ENCODE measurements at regions not wholly inside any gene's neighbourhood (a gene's known extent, or its start where the extent isn't known, plus 50 kb on each side); places are given as distances from the start of the nearest gene placed in this dataset.

- Histone ChIP-seq H3K27ac (no peak overlapping the region), H3K9me3 (no peaks in the 10 kb centered on the region), H3K36me3 (ENCODE audit: insufficient read depth in 1 of 2, low read depth in 1 of 2) (no peaks in the 10 kb centered on the region), H3K4me1 (peaks cover 5% of the 10 kb centered on the region), H3K4me3 (no peak overlapping the region), H3K27me3 (ENCODE audit: insufficient read depth in 3 of 3, low read length in 2 of 3) (no peaks in the 10 kb centered on the region)
- no peak for TF ChIP-seq CTCF (IDR thresholded peaks at IDR 0.05)
- intact Hi-C loops (cut with DNase I) = no loop called here
- DNase-seq = no peak
- 28 to 36% (median 36%) methylated on average over 3 of the region's 3 CpGs for WGBS, 3 donors
- ATAC-seq = no peak
Measured at GRCh38 chr2:156704617-156705016, 268.4 kb downstream of the GPD2 start.

- ATAC-seq = no peak
Measured at GRCh38 chr2:156706576-156706975, 270.4 kb downstream of the GPD2 start.

GRCh38 chr2:156708051-156708450 lies 271.9 kb downstream of the GPD2 start:
- Histone ChIP-seq H3K9me3 (peaks cover 4% of the 10 kb centered on the region), H3K36me3 (ENCODE audit: insufficient read depth in 1 of 2, low read depth in 1 of 2) (no peaks in the 10 kb centered on the region), H3K27me3 (ENCODE audit: insufficient read depth in 3 of 3, low read length in 2 of 3) (no peaks in the 10 kb centered on the region), H3K4me1 (peaks cover 5% of the 10 kb centered on the region), H3K27ac (no peak overlapping the region), H3K4me3 (no peak overlapping the region)
- ATAC-seq (no peak), DNase-seq (no peak)
- no peak for TF ChIP-seq CTCF (IDR thresholded peaks at IDR 0.05)
- 93 to 97% (median 97%) methylated on average over 2 of the region's 2 CpGs for WGBS, 3 donors
- intact Hi-C loops (cut with DNase I) = no loop called here

More at GRCh38 chr2:156706576-156706975, 270.4 kb downstream of the GPD2 start:
- H3K27me3 ChIP-seq (ENCODE audit: insufficient read depth in 3 of 3, low read length in 2 of 3) = no peaks in the 10 kb centered on the region
- no peaks in the 10 kb centered on the region for H3K36me3 ChIP-seq (ENCODE audit: insufficient read depth in 1 of 2, low read depth in 1 of 2)
- TF ChIP-seq CTCF (IDR thresholded peaks at IDR 0.05) = no peak
- intact Hi-C loops (cut with DNase I) = no loop called here
- 67 to 81% (median 76%) methylated on average over 2 of the region's 2 CpGs for WGBS, 3 donors
- H3K27ac ChIP-seq = no peak overlapping the region
- DNase-seq = no peak
- peaks cover 5% of the 10 kb centered on the region for H3K4me1 ChIP-seq
- peaks cover 4% of the 10 kb centered on the region for H3K9me3 ChIP-seq
- no peak overlapping the region for H3K4me3 ChIP-seq

- WGBS, 3 donors = 84 to 89% (median 87%) methylated on average over 4 of the region's 4 CpGs
- no peak for ATAC-seq
- Histone ChIP-seq H3K4me3 (no peak overlapping the region), H3K9me3 (peaks cover 4% of the 10 kb centered on the region), H3K27ac (no peak overlapping the region), H3K27me3 (ENCODE audit: insufficient read depth in 3 of 3, low read length in 2 of 3) (no peaks in the 10 kb centered on the region), H3K36me3 (ENCODE audit: insufficient read depth in 1 of 2, low read depth in 1 of 2) (no peaks in the 10 kb centered on the region), H3K4me1 (peaks cover 1% of the 10 kb centered on the region)
- intact Hi-C loops (cut with DNase I) = no loop called here
- DNase-seq = no peak
- TF ChIP-seq CTCF (IDR thresholded peaks at IDR 0.05) = no peak
Measured at GRCh38 chr2:156709091-156709490, 272.9 kb downstream of the GPD2 start.

GRCh38 chr2:156719036-156719435 lies 282.9 kb downstream of the GPD2 start:
- no peaks in the 10 kb centered on the region for H3K36me3 ChIP-seq (ENCODE audit: insufficient read depth in 1 of 2, low read depth in 1 of 2)
- H3K27ac ChIP-seq = no peak overlapping the region
- DNase-seq (no peak), ATAC-seq (no peak)
- H3K4me1 ChIP-seq = no peaks in the 10 kb centered on the region
- intact Hi-C loops (cut with DNase I) = no loop called here
- H3K27me3 ChIP-seq (ENCODE audit: insufficient read depth in 3 of 3, low read length in 2 of 3) = no peaks in the 10 kb centered on the region
- H3K4me3 ChIP-seq = no peak overlapping the region
- H3K9me3 ChIP-seq = no peaks in the 10 kb centered on the region
- WGBS, 3 donors = 49 to 77% (median 65%) methylated on average over 3 of the region's 3 CpGs
- TF ChIP-seq CTCF (IDR thresholded peaks at IDR 0.05) = no peak
